ENCODE measurements at regions not wholly inside any gene's neighbourhood (a gene's known extent, or its start where the extent isn't known, plus 50 kb on each side); places are given as distances from the start of the nearest gene placed in this dataset.

- Histone ChIP-seq H3K36me3 (ENCODE audit: control insufficient read depth, low read depth, low read length) (no peaks in the 10 kb centered on the region), H3K9ac (ENCODE audit: low read length) (no peak overlapping the region), H3K4me3 (ENCODE audit: low read length) (no peak overlapping the region), H3K4me1 (ENCODE audit: control insufficient read depth, low read depth, low read length) (no peaks in the 10 kb centered on the region), H3K27ac (ENCODE audit: low read length) (no peak overlapping the region), H3K9me3 (ENCODE audit: control insufficient read depth, low read depth, low read length) (no peaks in the 10 kb centered on the region), H3K27me3 (ENCODE audit: control insufficient read depth, insufficient read depth, low read length) (no peaks in the 10 kb centered on the region)
Observed at GRCh38 chr16:65172356-65172755, 50.5 kb upstream of the CDH11 start.
